B cell (primary cell): ENCODE measurements at regions not wholly inside any gene's neighbourhood (a gene's known extent, or its start where the extent isn't known, plus 50 kb on each side); places are given as distances from the start of the nearest gene placed in this dataset.

ENCODE experiments used
- EZH2 ChIP-seq: IDR thresholded peaks from 2 replicates; pipeline ENCODE4 v1.6.1; 2012; ENCODE audit warnings: borderline replicate concordance, low read depth, mild to moderate bottlenecking, moderate library complexity, low read length; ENCODE audit not compliant: insufficient read depth, poor library complexity, severe bottlenecking
- TF ChIP-seq, protein P1 (sequence below): fragments of 200-600 bp; IDR thresholded peaks from one replicate; pipeline ENCODE4 v1.8.0; 2022; ENCODE audit warnings: antibody characterized with exemption, mild to moderate bottlenecking

DNA sequence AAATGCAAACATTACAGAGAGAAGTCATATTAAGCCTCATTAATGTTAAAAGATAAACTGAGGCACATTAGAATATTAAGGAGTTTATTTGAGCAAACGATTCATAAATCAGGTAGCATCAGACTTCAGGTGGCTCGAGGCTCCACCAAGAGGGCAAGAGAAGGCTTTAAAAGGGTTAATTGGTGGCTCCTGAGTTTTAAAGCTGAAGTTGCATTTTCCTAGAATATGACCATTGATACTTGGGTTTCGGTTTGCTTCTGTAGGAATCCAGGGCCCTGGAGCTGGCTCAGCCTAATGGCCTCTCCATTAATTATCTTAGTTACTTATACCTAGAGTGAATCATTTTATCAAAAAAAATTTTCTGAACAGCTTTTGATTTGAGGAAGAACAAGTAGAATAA, 123.7 kb upstream of the NABP1 start:
- TF ChIP-seq, protein P1, sequence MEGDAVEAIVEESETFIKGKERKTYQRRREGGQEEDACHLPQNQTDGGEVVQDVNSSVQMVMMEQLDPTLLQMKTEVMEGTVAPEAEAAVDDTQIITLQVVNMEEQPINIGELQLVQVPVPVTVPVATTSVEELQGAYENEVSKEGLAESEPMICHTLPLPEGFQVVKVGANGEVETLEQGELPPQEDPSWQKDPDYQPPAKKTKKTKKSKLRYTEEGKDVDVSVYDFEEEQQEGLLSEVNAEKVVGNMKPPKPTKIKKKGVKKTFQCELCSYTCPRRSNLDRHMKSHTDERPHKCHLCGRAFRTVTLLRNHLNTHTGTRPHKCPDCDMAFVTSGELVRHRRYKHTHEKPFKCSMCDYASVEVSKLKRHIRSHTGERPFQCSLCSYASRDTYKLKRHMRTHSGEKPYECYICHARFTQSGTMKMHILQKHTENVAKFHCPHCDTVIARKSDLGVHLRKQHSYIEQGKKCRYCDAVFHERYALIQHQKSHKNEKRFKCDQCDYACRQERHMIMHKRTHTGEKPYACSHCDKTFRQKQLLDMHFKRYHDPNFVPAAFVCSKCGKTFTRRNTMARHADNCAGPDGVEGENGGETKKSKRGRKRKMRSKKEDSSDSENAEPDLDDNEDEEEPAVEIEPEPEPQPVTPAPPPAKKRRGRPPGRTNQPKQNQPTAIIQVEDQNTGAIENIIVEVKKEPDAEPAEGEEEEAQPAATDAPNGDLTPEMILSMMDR = no peak
- TF ChIP-seq EZH2 = no peak
